ENCODE measurements at regions not wholly inside any gene's neighbourhood (a gene's known extent, or its start where the extent isn't known, plus 50 kb on each side); places are given as distances from the start of the nearest gene placed in this dataset.

DNA sequence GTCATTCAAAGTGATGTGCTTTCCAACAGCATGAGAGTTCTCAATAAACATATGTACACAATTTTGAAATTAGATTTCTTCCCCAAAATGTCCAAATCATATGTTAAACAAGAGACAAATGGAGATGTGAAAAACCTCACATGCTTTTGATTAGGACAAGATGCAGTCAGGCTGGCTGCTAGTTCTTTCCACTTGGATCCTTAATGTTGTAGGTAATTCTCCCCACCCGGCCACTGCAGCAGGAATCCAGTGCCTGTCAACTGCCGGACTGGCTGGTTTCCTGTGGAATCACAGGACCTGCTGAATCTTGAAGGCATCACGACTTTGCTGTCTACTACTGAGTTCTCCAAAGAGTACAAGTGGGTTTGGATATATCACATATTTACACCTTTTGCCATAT lies 138.6 kb upstream of the AKR1E2 start:
- DNase-seq = no peak

DNA sequence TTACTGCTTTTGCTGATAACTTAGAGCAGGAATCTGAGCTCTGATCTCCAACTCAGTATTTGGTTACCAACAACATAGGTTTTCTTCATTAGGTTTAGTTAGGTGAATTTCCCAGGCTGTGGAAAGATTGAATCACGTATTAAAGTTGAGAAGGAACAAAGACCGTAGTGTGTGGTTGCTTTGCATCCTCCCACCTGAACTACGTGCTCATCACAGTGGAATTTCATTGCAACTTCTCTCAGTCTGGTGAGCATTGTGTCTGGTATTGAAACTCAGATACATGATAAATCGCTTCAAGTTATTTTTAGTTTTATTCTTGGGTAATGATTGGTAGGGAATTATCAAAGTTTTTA lies 139.4 kb upstream of the AKR1E2 start:
- DNase-seq = no peak

DNA sequence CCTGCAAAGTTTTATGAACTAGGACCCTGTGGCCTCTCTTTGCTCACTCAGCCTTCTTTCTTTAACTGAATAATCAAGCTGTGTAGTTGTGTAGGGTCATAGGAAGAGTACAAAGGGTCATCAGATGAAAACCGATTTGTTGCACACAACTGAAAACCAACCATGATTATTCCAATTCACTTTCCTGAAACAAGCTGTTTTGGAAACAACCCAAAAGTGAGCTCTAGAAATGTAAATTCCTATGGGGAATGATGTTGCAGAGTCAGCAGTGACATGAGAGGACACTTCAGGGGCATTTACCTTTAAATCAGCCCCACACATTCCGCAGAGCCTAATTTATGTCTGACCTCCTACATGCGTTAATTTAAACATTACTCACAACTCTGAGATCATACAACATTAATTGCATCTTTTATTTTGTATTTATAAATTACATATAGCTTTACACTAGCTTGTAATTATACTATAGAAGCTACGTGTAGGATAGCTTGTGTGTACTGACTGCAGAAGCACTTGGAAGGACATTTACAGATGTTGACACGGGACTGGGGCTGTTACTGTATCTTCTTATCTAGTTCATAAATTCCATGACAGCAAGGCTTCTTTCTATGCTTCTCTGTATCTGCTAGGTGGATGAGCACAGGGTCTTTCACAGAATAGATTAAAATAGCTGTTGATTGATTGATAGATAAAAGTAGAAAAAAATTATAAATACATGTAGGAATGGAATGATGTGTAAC lies 139.9 kb upstream of the AKR1E2 start:
- no peak for DNase-seq

DNA sequence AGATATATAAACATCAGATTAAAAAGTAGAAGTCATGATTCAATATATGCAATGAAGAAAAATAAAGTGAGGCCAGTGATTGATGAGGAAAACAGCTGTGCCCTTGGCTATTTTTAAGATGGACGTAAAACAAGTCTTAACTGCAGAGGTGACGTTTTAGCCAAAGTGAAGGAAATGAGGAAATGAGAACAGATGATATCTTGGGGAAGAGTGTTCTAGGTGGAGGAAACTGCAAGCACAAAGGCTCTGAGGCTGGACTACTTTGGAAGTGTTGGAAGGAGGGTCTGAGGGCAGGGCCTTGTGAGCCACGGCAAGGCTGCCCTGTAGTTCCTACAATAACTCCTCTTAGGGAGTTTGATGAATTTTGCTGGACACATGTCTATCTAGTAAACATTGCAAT lies 140.5 kb upstream of the AKR1E2 start:
- DNase-seq = no peak

DNA sequence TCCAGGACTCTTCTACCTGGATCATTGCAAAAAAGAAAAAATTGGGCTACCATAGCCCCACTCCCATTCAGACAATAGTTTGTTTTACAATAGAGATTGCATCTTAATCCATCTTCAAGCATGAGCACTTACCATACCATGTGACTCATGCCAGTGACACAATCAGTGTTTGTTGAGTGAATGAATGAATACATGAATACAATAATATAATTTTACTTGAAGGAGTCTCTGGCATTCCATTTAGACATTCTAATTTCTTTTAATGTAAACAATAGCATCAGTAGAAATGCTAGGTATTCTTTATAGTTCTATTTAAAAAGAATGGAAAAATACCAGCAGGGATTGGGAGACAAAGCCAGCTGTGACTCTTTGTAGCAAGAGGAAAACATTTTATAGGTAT lies 141.6 kb upstream of the AKR1E2 start:
- no peak for DNase-seq

DNA sequence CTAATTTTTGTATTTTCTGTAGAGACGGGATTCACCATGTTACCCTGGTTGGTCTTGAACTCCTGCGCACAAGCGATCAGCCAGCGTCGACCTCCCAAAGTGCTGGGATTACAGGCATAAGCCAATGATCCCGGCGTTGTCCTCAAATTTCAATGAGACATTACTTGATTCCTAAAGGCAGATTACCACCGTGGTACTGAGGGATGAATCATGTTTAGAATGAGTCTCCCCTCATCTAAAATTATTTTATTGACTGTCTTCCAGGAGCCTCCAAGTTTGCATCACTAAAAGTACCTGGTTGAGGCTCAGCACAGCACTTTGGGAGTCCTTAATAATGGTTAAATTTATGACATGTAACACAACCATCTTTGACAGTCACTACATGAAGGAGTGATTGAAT lies 142.2 kb upstream of the AKR1E2 start:
- DNase-seq = no peak

DNA sequence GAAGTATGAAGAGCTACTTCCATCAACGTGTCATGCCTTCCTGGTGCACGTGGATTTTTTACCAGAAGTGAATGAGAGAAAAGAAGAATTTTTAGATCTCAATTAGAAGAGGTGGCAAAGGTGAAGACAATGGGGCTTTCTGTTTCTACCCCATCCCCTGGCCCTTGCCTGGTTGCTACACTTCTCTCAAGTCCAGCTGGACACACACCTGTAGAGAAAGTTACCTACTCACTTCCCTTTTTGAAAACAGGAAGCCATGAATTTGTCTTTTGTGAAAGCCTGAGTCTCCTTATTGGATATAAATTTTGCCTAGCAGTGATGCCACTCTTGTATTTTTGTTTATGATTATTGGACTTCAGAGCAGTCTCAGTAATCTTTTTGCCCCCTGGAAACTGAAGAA lies 142.9 kb upstream of the AKR1E2 start:
- DNase-seq = no peak

DNA sequence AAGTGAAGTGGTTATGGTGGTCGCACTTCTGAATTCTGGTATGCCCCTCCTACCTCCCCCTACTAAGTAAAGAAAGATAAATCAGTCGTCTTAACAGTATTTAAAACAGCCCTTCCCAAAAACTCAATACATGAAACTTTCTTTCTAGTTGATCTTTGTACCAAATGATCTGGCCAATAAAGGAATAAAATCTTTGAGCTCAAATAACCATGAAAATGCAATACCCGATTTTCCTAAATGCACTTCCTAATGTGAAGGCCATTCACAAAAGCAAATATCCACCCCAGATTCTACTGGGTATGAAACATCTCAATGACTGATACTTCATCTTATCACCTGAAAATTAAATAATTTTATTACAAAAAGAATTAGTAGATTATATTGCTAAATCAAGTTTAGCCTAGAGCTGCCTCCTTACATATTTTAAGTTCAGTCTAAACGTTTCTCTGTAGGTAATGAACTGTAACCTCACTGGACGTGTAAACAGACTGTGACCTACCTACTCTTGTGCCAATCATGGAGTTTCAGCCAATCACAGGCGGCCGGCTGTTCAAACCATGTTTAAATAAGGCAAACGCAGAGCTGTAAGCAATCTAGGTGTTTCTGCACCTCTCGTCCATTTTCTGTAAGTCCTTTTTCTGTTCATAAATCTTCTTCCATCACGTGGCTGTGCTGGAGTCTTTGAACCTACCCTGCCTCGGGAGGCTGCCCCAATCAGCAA lies 146.9 kb upstream of the AKR1E2 start:
- DNase-seq = no peak

DNA sequence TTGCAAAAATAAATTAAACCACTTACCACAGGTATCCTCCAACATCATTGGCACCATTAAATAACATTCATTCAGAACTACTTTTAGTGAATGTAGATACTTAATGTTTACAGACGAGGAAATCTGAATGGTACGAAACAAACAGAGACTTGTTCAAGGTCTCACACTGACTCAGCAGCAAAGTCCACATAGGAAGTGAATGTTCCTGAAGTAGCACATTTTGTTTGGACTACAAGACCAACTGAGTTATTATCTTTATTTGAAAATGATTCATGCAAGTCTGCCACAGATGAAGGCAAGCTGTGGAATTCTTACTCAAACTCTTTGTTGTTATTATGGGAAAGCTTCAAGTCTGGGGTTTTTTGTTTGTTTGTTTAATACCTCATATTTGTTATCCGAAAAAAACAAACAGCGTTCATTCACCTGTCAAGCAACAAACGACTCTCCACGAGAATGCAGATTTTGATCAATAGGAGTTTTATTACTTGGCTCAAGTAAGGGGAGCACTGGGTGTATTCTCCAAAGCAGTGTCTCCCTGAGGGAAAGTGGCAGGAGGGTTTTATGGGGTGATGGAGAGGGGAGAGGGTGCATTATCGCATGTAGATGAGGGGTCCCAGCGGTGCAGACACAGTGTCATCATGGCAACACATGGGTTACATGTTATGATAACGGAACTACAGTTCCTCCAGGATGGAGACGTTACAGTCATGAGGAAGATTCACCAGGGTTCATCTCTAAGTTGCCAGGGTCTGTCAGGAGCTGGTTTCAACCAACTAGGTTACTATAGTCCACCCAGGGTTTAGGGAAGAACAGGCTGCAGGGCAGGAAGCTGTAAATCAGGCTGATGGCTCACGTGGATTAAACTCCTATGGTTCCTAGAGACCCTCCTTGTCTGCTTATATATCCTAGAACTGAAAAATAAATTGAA lies 147.7 kb upstream of the AKR1E2 start:
- DNase-seq = no peak

DNA sequence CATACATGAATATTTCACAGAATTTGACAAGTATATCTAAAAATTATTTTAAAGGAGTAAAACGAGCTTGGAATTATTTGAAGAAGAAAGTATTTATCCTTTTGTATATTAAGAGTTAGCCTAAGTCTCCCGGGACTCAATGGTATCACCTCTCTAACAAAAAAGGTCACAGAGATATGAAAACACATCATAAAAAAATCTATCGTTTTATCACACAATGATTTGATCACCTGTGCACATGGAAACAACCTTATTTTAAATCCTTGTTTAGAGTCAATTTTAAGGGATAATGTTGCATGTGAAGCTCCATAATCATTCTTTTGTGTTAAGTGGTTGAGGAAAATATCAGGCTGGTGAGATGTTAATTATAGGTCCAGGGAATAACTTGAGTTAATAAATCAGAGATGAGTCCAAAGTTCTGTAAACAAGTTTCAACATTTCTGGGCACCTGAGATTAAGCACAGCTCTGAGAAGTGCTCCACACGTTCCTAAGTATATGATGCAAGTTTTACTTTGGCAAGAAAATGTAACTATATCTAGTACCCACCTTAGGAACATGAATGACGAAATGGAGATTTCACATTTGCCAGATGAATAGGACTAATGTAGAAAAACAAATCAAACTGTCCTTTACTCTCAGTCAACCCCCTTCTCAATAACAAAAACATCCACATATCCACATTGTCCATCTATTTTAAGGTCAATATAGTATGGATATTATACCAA lies 148.5 kb upstream of the AKR1E2 start:
- DNase-seq = no peak

DNA sequence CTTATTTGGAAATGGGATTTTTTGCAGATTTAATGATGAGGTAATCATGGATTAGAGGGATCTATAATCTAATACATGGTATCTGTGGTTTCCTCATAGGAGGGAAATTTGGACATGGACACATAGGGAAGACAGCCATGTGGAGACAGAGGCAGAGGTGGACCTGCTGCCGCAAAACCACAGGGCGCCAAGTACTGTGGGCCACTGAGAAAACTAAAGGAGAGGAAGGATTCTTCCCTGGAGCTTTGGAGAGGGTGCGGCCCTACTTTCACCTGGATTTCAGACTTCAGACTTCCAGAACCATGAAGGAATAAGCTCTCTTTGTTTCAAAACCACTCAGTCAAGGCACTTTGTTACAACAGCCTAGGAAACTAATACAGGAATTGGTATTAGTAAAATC lies 149.4 kb upstream of the AKR1E2 start:
- no peak for DNase-seq

DNA sequence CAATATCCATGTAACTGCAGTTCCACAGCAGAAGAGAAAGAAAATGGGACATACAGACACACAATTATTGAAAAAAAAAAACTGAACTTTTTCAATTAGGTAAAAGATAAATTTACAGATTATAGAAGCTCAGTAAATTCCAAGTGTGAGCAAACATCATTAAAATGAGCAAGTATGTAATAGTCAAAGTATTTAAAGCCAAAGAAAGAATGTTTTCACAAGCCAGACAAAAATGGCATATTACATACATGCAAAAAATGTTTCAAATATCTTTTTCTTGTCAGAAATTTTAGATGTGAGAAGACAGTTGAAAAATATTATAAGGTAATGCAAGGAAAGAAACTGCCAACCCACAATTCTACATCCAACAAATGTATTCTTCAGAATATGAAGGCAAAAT lies 150.2 kb upstream of the AKR1E2 start:
- DNase-seq = no peak

DNA sequence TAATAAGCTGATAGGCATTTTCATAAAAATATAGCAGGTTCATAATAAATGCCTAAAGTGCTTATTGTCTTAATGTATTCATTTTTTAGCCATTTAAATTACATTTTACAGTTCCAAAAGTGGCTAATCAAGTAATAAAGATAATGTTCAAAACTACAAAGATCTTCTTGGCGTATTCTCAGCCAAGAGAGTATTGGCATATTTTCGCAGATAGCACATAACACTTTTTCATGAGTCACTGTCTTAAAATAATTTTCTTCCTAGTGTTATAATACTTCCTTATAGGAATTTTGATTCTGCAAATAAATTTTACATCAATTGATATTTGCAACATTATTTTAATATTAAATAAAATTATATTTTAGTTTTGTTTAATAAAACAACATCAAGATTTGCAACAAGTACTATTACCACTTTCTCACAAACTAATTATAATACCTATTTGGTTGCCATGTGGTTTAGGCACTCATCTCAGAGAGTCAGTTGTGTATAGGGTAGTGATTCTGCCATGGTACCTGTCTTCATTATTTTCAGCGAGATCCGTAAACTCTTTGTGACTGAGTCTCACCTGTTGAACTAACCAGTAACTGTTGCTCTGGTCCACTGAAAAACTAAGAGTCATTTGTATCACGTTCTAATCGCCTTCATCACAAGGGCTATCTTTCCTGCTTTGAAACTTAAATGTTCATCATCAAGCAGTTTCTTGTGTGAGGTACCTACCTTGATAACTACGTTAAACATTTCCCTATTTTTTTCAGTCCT lies 152.5 kb upstream of the AKR1E2 start:
- DNase-seq = no peak

DNA sequence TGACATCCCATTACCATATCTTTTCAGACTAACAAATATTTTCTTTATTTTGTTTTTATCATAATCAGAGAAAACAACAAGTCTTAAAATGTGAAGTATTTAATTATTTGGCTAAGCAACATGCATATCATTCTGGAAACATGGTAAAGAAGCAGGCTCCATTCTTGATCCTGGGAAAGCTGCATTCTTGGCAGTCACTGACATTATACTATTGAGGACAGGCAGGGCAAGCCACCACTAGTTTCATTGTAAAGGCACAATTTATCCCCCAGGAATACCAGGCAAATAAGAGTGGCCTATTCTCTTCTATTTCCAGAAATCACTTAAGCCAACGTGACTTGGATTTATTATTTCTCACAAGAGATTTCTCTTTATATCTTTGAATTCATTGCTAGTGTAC lies 153.8 kb upstream of the AKR1E2 start:
- no peak for DNase-seq

DNA sequence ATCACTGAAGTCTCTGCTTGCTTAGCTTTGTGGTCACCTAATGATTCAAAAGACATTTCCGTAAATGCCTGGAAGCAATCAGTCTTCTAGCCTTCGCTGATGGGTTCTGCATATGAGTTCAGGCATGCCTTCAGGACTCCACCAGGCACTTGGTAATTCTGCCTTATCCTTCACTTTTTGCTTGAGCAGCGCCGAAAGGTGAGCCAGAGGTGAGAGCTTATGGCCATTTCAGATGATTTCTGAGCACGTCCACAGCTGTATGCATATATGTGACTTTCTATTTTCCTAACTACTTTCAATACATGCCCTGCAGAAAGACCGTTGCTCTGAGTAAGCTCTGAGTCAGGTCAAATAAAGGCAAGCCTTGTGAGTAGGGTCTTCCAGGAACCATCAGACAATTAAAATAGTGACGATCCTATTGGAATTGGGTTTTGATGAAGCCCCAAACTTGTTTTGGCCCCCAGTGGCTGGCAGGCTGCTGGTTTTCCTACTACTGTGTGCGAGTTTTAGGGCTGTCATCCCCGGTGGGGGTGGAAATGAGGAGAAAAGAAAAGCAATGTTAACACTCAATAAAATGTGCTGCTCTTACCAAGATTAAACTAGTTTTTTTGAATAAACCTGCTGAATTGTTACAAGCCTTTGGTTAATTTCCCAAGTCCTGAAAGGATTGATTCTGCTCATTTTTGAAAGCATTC lies 154.4 kb upstream of the AKR1E2 start:
- DNase-seq = no peak

DNA sequence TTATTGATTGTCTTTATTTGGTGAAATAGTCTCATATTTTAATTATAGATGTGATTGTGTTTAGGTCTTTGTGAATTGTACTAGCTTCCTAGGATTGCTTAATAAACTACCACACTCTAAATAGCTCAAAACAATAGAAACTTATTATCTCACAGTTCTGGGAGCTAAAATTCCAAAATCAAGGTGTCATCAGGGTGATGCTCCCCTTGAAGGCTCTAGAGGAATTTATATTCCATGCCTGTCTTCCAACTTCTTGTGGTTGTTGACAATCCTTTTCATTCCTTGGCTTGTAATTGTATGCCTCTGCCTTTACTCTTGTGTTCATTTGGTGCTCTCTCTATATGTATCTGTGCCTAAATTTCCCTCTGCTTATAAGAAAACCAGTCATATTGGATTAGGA lies 155.3 kb upstream of the AKR1E2 start:
- no peak for DNase-seq

DNA sequence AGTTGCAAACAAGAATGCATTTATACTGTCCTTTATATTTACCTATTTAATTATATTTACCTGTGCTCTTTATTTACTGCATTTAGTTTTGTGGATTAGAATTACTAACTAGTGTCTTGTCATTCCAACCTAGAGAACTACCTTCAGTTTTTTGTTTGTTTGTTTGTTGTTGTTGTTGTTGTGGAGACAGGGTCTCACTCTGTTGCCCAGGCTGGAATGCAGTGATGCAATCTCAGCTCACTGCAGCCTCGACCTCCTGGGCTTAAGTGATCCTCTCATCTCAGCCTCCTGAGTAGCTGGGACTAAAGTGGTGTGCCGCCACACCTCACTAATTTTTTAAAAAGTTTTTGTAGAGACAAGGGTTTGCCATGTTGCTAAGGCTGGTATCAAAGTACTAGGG lies 156.4 kb upstream of the AKR1E2 start:
- DNase-seq = no peak

DNA sequence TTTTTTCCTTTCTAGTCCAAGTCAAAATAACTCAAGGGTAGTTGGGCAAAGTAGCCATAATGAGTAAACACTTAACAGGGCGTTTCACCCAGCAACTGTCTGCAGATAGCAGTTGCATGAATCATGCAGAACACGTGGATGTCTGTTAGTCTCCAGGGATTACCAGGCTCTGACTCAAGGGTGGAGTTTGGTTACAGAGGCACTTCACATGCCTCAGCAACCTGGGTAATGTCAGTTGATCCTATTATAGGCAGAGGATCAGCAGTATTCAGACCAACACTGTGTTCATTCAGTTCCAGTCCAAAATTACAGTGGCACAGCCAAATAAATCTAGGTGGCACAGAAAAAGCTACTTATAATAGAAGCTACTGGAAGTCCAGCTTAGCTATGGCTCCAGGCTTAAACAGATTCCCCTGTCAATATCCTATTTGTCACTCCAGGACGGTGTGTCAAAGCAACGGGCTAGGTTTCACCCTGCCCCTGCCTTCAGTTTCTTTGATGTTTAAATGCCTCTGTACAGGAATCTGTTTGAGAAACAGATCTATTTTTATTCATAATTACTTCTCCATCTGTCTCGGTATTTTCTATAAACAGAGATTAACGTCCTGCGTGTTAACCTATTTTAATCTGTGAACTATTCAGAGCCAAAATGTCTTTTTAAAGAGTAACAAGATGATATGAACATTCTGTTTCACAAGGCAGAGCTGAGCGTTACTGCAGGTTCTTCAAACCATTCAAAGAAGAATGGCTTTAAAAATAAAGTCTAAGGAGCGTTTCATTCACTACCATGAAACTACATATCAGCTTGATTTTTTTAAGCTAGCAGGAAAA lies 162.6 kb upstream of the AKR1E2 start:
- DNase-seq = no peak

DNA sequence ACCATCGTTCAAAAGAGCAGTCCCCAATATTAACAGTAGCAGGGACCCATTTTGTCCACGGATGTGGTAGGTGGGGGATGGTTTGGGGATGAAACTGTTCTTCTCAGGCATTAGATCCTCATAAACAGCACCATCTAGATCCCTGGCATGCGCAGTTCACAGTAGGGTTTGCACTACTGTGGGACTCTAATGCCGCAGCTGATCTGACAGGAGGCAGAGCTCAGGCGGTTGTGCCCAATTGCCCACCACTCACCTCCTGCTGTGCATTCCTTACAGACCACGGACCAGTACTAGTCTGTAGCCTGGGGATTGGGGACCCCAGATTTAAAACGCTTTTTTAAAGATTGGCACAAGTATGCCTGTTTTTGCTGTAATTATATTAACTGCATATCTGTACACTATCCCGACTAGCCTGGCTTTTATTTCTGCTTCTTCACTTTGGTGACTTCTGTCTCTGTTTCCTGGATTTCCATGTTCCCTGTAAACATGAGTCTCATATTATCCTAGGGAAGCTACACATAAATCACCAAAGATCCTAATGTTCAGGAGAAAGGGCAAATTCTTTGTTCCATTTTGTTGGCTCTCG lies 163.3 kb upstream of the AKR1E2 start:
- DNase-seq = no peak

DNA sequence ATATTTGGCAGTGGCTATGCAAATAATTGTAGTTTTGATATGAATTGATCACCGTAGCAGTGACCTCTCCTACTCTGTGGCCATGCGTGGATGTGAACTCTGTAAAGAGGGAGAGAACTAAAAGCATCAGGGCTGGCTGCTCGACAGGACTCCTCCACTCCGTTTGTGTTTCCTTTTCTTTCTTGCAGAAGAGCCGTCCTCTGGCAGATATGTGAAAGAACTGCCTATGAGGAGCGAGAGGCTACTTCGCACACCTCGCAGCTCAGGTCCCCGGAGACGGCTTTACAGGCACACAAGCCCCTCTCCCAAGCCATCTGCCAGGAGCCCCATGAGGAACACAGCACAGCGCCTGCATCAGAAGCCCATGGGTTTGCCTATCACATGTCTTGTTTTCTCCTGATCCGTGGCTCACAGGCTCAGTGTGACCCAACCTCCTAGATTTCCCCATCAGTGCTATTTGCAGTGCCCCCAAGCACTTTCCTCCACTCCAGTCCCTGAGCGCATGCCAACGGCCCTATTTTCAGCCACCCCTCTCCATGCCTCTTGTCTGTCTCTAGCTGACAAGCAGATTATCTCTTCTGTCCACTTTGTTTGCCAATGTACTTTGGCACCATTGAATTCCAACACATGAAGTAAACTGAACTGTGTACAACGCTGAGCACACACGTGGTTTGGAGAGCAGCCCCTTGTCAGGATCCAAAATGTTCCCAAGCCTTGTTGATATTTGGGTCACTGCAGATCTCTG lies 164.3 kb upstream of the AKR1E2 start:
- no peak for DNase-seq
